GM21515 (cell line): ENCODE measurements at regions not wholly inside any gene's neighbourhood (a gene's known extent, or its start where the extent isn't known, plus 50 kb on each side); places are given as distances from the start of the nearest gene placed in this dataset.
"Not testable (repeated sequence)": the region's sequence is repeated elsewhere in the genome, so short reads cannot be mapped to it uniquely, and the experiment has no call there.

Source experiments
- ATAC-seq: cut with Tn5 transposase; IDR thresholded peaks from one replicate; pipeline ENCODE4 v1.9.1; 2021; ENCODE audit not compliant: unreplicated experiment

- ATAC-seq: not testable (repeated sequence)
Observed at GRCh38 chr1:83154306-83154705, 844.6 kb downstream of the TTLL7 start.

GRCh38 chr1:83151167-83151898 is 847.6 kb downstream of the TTLL7 start:
- ATAC-seq: not testable (repeated sequence)

GRCh38 chr1:83150479-83150878 is 848.5 kb downstream of the TTLL7 start:
- ATAC-seq: not testable (repeated sequence)

GRCh38 chr1:83145820-83146219 is 853.1 kb downstream of the TTLL7 start:
- ATAC-seq: not testable (repeated sequence)

- not testable (repeated sequence) for ATAC-seq
Observed at GRCh38 chr1:83142802-83143201, 856.1 kb downstream of the TTLL7 start.

DNA sequence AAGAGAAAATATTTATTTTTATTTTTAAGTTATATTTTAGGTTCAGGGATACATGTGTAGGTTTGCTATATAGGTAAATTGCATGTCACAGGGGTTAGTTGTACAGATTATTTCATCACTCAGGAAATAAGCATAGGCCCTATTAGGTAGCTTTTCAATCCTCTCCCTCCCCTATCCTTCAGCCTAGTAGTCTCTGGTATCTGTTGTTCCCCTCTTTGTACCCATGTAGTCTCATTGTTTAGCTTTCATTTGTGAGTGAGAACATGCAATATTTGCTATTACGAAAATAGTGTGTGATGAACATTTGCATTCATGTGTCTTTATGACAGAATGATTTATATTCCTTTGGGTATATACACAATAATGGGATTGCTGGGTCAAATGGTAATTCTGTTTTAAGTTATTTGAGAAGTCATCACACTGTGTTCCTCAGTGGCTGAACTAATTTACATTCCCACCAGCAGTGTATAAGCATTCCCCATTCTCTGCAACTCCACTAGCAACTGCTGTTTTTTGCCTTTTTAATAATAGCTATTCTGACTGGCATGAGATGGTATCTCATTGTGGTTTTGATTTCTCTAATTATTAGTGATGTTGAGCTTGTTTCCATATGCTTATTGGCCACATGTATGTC is 863.3 kb downstream of the TTLL7 start:
- not testable (repeated sequence) for ATAC-seq

- not testable (repeated sequence) for ATAC-seq
Observed at GRCh38 chr1:83134322-83135014, 864.5 kb downstream of the TTLL7 start.

GRCh38 chr1:83131692-83131955 is 867.3 kb downstream of the TTLL7 start:
- no peak for ATAC-seq

DNA sequence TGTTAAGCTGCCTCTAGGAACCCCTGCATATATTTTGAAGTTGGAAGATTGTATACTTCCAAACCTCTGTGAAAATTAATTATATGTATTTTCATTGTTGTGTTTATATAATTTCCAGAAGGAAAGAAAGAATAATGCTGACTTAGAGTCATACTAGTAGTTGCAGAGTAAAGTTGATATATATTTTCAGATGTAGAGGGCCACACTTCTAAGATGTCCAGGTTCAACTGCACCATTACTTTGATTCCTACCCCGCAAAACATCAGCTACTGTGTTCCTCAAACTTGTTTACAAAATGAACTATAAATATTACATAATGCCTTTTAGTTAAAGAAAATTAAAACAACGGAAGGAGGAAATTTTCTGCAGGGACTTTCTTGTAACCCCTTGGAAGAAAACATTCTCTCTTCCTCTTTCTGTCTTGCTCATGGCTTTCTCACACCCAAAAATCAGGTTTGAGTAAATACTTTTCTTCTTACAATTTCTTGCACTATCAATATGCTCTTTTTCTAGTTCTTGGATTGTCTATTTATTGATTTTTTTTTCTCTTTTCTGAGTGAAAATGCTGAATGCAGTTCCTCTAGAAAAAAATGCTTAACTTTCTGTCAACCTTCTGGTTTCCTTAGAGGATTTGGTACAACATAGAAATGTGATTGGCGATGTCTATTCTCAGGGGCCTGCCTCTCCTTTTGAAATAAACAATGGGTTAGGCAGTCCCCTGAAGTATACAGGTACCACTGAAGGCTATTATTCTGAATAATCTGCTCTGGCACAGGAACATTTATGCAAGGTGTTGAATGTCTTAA is 867.8 kb downstream of the TTLL7 start:
- ATAC-seq: no peak

DNA sequence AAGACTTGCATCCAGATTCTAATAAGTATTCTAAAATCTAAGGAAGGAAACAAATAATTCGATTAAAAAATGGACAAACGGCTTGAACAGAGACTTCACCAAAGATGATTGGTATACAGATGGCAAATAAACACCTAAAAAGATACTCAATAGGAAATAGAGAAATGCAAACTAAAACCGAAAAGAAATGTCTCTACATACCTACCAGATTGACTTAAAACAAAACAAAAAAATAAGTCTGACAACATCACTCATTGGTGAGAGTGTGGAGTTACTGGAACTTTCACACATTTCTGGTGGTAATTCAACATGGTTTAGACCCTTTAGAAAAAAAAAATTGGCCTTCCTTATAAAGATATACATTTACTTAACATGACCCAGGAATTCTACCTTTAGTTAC is 869.8 kb downstream of the TTLL7 start:
- ATAC-seq: no peak

GRCh38 chr1:83125456-83125855 is 873.5 kb downstream of the TTLL7 start:
- ATAC-seq: no peak

GRCh38 chr1:83123019-83123418 is 875.9 kb downstream of the TTLL7 start:
- ATAC-seq: no peak

DNA sequence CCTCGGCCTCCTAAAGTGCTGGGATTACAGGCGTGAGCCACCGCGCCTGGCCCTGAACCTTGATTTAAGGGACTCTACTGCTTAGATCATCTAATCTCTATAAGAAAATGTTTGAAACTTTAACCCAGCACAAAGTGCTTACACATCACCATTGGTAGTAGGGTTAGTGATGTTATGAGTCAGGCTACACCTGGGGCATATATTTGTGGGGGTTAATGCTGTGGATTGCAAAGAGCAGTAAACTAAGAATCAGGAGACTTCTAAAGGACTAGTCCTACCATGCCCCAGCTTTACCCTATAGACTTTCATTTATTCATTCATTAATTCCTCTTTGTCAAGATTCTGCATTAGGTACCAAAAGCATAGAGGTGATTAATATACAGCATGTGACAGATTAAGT is 880.5 kb downstream of the TTLL7 start:
- no peak for ATAC-seq

GRCh38 chr1:83117030-83117429 is 881.9 kb downstream of the TTLL7 start:
- not testable (repeated sequence) for ATAC-seq

DNA sequence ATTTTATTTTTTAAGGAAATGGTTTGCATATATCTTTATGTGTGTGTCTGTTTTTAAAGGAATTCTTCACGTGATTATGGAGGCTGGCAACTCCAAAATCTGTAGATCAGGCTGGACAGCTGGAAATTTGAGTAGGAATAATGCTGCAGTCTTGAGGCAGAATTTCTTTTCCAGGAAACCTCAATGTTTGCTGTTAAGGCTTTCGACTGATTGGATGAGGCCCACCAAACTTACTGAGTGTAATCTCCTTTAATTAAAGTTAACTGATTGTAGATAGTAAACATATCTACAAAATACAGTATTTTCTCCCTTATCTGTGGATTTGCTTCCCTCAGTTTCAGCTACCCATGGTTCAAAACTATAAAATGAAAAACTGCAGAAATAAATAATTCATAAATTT is 883.1 kb downstream of the TTLL7 start:
- no peak for ATAC-seq

DNA sequence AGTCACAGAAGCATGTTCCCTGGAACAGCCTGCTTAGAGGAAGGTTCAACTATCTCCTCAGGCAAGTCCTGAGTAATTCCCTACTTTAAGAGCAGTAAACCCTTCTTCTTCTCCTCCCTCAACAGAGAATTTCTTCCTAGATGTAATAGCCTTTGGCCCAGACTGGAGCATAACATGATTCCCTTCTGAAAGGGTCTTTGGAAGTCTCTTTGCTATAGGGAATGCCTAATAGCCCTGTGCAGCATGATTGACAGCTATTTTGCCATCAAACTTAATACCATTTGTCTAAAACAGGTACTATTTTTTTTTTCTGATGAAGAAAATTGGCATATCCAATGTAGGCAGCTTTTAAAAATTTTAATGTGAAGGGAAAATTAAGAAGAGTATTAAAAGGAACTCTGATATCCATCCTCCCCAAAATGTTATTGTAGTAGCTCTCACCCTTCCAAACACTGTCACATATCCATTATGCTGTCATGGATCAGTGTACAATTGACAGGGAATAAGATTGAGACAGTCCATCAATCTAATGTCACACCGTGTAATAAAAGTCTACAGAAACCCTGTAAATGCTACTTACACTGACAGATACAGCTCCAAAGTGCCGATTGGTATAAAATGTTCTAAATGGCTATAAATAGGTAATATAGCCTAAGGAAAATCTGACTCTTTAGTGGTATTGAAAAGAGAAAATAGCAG is 884.6 kb downstream of the TTLL7 start:
- no peak for ATAC-seq

- ATAC-seq: no peak
Observed at GRCh38 chr1:83113652-83114051, 885.3 kb downstream of the TTLL7 start.

DNA sequence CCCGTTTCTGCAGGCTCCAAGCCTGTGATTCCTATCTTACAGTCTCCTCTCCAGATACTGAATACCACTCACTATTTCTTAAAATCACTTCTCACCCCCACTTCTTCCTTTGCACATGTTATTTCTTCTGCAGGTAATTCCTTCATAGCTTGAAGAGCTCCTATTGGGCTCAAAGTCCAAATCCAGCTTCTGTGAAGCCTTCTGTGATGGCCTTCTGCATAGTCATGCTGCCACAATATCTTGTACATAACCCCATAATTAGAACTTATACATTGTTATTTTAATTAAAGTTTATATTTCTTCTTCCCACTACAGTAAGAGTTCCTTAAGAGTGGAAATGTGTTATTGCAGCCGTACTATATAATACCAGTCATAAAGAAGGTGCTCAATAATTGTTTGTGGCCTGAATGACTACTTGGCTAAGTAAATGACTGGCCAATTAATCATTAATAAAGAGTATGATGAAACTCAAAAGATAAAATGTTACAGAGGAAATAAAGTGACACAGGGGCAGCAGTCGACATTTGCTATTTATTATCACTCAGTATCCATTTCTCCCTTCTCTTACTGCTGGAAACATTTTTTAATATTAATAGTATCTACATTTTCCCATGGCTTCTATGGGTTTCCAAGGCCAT is 886.6 kb downstream of the TTLL7 start:
- ATAC-seq: no peak

DNA sequence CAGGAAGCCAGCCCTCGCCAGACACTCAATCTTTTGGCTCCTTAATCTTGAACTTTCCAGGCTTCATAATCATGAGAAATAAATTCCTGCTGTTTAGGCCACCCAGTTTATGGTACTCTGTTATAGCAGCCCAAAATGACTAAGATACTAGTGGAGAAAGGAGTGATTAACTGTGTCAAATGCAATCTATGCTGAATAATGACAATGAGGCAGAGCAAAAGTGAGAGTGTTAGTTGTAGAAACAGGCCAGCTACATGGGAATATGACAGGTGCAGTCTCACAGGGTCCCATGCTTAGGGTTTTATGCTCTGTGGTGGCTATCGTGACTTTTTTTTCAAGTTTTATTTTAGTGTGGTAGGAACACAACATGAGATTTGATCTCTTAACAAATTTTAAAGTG is 888.8 kb downstream of the TTLL7 start:
- no peak for ATAC-seq

DNA sequence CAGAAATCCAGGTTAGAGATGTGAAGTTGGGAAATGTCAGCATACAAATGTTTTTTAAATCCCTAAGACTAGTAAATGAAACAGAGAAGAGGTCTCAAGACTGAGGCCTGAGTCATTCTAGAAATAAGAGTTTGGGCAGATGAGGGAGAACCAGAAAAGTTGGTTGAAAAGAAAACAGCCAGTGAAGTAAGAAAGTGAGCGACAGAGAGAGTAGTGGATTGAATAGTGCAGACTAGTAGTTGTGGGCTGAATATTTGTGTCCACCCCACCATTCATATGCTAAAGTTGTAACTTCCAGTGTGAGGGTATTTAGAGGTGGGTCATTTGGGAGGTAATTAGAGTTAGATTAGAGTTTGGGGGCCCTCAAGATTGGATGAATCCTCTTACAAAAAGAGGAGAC is 889.2 kb downstream of the TTLL7 start:
- no peak for ATAC-seq
